Tibial artery (tissue), 4 donors: ENCODE measurements at regions not wholly inside any gene's neighbourhood (a gene's known extent, or its start where the extent isn't known, plus 50 kb on each side); places are given as distances from the start of the nearest gene placed in this dataset.
A peak's percentile ranks its signal among the peaks of the same experiment; 100 is the strongest.
"Not testable (repeated sequence)": the region's sequence is repeated elsewhere in the genome, so short reads cannot be mapped to it uniquely, and the experiment has no call there.

Experiments
- DNase-seq, 2 donors: peaks; one replicate each; pipeline ENCODE4 v3.0.0-alpha.2; 2019
- H3K27ac ChIP-seq, 2 donors: fragments of 200-600 bp; sonication (generic) in 1 of 2; 1 replicate in 1 of 2; 2 replicates in 1 of 2; pipeline ENCODE4 v1.5.1; 2018 to 2019; ENCODE audit warnings: mild to moderate bottlenecking in 1 of 2
- H3K27me3 ChIP-seq, 2 donors: fragments of 200-600 bp; sonication (generic) in 1 of 2; one replicate each; pipeline versions ENCODE4 v1.5.1 to v1.6.0; 2016 to 2019
- H3K36me3 ChIP-seq, 3 donors: fragments of 200-600 bp; sonication (generic) in 2 of 3; one replicate each; pipeline ENCODE4 v1.5.1; 2016 to 2019; ENCODE audit warnings: mild to moderate bottlenecking in 2 of 3
- H3K4me1 ChIP-seq, 4 donors: fragments of 200-600 bp; sonication (generic) in 2 of 4; 1 replicate in 3 of 4; 2 replicates in 1 of 4; pipeline ENCODE4 v1.5.1; 2016 to 2019
- H3K4me3 ChIP-seq, 2 donors: fragments of 200-600 bp; sonication (generic) in 1 of 2; 1 replicate in 1 of 2; 2 replicates in 1 of 2; pipeline ENCODE4 v1.5.1; 2018 to 2019; ENCODE audit warnings: mild to moderate bottlenecking in 2 of 2
- H3K9me3 ChIP-seq, 3 donors: fragments of 200-600 bp; sonication (generic) in 1 of 3; one replicate each; pipeline ENCODE4 v1.5.1; 2016 to 2019
- CTCF ChIP-seq, 2 experiments: fragments of 200-600 bp in 1 of 2; fragments of 450-650 bp in 1 of 2; IDR thresholded peaks; one replicate each; pipeline ENCODE4 v1.5.1; 2017 to 2019; ENCODE audit warnings: antibody characterized with exemption in 2 of 2, mild to moderate bottlenecking in 1 of 2, moderate library complexity in 1 of 2
- intact Hi-C: fragments of 100-400 bp; cut with DNase I; formaldehyde crosslinking; loops from one replicate; pipeline ENCODE4 v1.15.0; 2023; ENCODE audit warnings: low total_unique reads

- DNase-seq: no peak
- Histone ChIP-seq H3K36me3 (no peaks in the 10 kb centered on the region), H3K9me3 (no peaks in the 10 kb centered on the region), H3K27ac (no peak overlapping the region), H3K4me3 (no peak overlapping the region), H3K27me3 (no peaks in the 10 kb centered on the region), H3K4me1 (peaks cover 0 to 4% (median 0%) of the 10 kb centered on the region in 4 donors)
- intact Hi-C loops: no loop called here
- TF ChIP-seq CTCF (IDR thresholded peaks at IDR 0.05): no peak
Measured at GRCh38 chr5:3329427-3329826, 266.2 kb upstream of the IRX1 start.

GRCh38 chr5:3326841-3327232 is 268.8 kb upstream of the IRX1 start:
- no peak for TF ChIP-seq CTCF (IDR thresholded peaks at IDR 0.05)
- H3K4me1 ChIP-seq: peaks cover 0 to 4% (median 0%) of the 10 kb centered on the region in 4 donors
- H3K27me3 ChIP-seq: no peaks in the 10 kb centered on the region
- H3K27ac ChIP-seq: no peak overlapping the region
- H3K9me3 ChIP-seq: no peaks in the 10 kb centered on the region
- H3K4me3 ChIP-seq: no peak overlapping the region
- H3K36me3 ChIP-seq: no peaks in the 10 kb centered on the region
- no peak for DNase-seq
- intact Hi-C loops: no loop called here

- Histone ChIP-seq H3K4me1 (peaks cover 0 to 4% (median 0%) of the 10 kb centered on the region in 4 donors), H3K9me3 (no peaks in the 10 kb centered on the region), H3K4me3 (no peak overlapping the region), H3K27ac (no peak overlapping the region), H3K27me3 (no peaks in the 10 kb centered on the region), H3K36me3 (no peaks in the 10 kb centered on the region)
- no peak for DNase-seq
- no peak for TF ChIP-seq CTCF (IDR thresholded peaks at IDR 0.05)
- intact Hi-C loops: no loop called here
Measured at GRCh38 chr5:3325972-3326840, 269.4 kb upstream of the IRX1 start.

- Histone ChIP-seq H3K4me3 (no peak overlapping the region), H3K9me3 (no peaks in the 10 kb centered on the region), H3K36me3 (no peaks in the 10 kb centered on the region), H3K27me3 (peaks cover 0 to under 1% of the 10 kb centered on the region in 2 donors), H3K4me1 (peaks cover 0 to 4% (median 0%) of the 10 kb centered on the region in 4 donors), H3K27ac (no peak overlapping the region)
- intact Hi-C loops: no loop called here
- no peak for DNase-seq
- TF ChIP-seq CTCF (IDR thresholded peaks at IDR 0.05): no peak
Measured at GRCh38 chr5:3325201-3325971, 270.2 kb upstream of the IRX1 start.

- no peak overlapping the region for H3K4me3 ChIP-seq
- no peaks in the 10 kb centered on the region for H3K9me3 ChIP-seq
- no peak overlapping the region for H3K27ac ChIP-seq
- H3K27me3 ChIP-seq: peaks cover 0 to 3% of the 10 kb centered on the region in 2 donors
- no peak for TF ChIP-seq CTCF (IDR thresholded peaks at IDR 0.05)
- intact Hi-C loops: no loop called here
- H3K36me3 ChIP-seq: no peaks in the 10 kb centered on the region
- H3K4me1 ChIP-seq: peaks cover 0 to 4% (median 0%) of the 10 kb centered on the region in 4 donors
- peak in 1 of 2 donors; percentile 48 for DNase-seq
Measured at GRCh38 chr5:3324421-3325101, 271.1 kb upstream of the IRX1 start.

- H3K9me3 ChIP-seq, H3K27me3 ChIP-seq, intact Hi-C loops, H3K36me3 ChIP-seq, H3K4me1 ChIP-seq, H3K27ac ChIP-seq, H3K4me3 ChIP-seq: not testable (repeated sequence)
- peak in 1 of 2 donors; percentile 34 for DNase-seq
Measured at GRCh38 chr5:3323966-3324365, 271.7 kb upstream of the IRX1 start.
